Peyer's patch (tissue), 4 donors: ENCODE measurements at regions not wholly inside any gene's neighbourhood (a gene's known extent, or its start where the extent isn't known, plus 50 kb on each side); places are given as distances from the start of the nearest gene placed in this dataset.

Source experiments
- CTCF ChIP-seq, 6 experiments: fragments of 450-650 bp in 4 of 6; fragments of 200-600 bp in 2 of 6; sonication (generic) in 1 of 6; IDR thresholded peaks; one replicate each; pipeline ENCODE4 v1.5.1; 2017 to 2019; ENCODE audit warnings: antibody characterized with exemption in 6 of 6, mild to moderate bottlenecking in 3 of 6, moderate library complexity in 1 of 6
- POLR2A ChIP-seq, 2 donors: fragments of 450-650 bp; IDR thresholded peaks; one replicate each; pipeline ENCODE4 v1.5.1; 2017; ENCODE audit warnings: antibody characterized with exemption in 2 of 2, mild to moderate bottlenecking in 2 of 2, moderate library complexity in 2 of 2

GRCh38 chr4:116668190-116668589, 417.2 kb downstream of the TRAM1L1 start:
- TF ChIP-seq CTCF (IDR thresholded peaks at IDR 0.05), result no peak
- TF ChIP-seq POLR2A (IDR thresholded peaks at IDR 0.05), result no peak
